Muscle of back (tissue), 3 donors: ENCODE measurements at regions not wholly inside any gene's neighbourhood (a gene's known extent, or its start where the extent isn't known, plus 50 kb on each side); places are given as distances from the start of the nearest gene placed in this dataset.
A peak's percentile ranks its signal among the peaks of the same experiment; 100 is the strongest.

Experiments
- DNase-seq, 3 donors: peaks; one replicate each; pipeline versions ENCODE4 v3.0.0 to v3.0.0-alpha.2; 2013

DNA sequence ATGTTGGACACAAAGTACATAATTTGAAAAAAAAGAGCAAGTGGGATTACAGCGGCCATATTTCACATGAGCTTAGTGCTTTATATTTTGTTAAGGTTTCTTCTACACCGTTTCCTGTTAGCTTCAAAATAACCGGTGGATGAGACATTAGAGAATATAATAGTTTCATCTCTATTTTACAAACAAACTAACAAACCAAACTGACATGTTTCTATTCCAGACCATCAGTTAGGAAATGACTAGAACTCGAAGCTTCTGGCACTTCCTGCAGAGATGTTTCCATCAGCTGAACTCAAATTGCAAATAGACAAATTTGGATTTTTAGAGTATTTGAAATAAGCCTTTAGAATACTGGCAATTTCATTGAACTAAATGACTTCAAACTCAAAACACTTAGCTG lies 86.5 kb downstream of the MTRR start:
- no peak for DNase-seq

- no peak for DNase-seq
Observed at GRCh38 chr5:7957329-7957728, 88.4 kb downstream of the MTRR start.

GRCh38 chr5:7960142-7960541 lies 91.2 kb downstream of the MTRR start:
- DNase-seq = no peak

- DNase-seq = no peak
Observed at GRCh38 chr5:7961540-7961939, 92.6 kb downstream of the MTRR start.

DNA sequence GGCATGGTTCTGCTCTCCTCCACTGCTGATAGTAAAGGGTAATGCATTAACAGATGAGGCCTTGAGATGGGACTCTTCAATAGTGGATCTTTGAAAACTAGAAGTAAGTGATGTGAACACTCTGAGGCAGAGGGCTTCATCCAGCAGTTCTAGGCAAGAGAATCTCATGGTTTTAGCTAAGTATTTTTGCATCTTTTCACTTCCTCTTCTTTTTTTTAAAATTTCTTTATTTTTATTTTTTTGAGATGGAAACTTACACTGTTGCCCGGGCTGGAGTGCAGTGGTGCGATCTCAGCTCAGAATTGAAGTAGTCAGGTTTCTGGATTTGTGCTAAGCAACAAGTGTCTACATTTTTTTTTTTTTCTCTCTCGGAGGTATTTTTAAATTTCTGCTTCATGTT lies 101.9 kb downstream of the MTRR start:
- DNase-seq = no peak

- no peak for DNase-seq
Observed at GRCh38 chr5:7976411-7977190, 107.7 kb downstream of the MTRR start.

GRCh38 chr5:7978114-7978513 lies 109.2 kb downstream of the MTRR start:
- DNase-seq = no peak

DNA sequence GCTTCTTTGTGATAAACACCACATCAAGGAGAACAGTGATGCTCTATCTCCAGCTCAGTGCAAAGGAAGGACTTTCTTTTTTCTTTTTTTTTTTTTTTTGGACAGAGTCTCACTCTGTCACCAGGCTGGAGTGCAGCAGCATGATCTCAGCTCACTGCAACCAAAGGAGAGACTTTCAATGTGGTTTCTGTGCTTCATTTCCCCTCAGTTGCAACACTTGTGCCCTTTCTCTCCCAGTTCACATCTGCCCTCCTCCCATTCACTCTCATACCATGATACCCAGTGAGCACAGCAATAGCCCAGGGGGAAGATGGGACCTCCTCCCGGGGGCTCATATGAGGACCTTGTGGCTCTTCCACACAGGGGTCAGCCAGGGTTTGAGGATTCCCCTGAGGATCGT lies 110.0 kb downstream of the MTRR start:
- no peak for DNase-seq

GRCh38 chr5:7980881-7981280 lies 111.9 kb downstream of the MTRR start:
- no peak for DNase-seq

DNA sequence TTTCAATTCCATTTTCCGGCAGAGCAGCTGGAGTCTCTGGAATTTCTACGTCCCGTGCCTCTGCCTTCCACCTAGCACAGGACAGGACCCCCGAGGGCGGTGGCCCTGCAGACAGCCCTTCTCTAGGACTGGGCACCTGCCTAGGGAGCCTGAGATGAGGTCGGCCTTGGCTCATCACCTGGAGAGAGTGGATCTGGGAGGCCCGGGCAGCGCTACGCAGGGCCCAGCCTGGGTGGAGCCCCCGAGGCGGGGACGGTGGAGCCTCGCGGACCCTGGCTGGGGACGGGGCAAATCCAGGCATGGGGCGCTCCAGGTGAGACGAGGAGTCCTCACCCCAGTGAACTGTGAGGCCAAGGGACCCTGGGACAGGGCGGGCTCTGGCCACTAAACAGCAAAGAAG lies 114.5 kb downstream of the MTRR start:
- DNase-seq = no peak

DNA sequence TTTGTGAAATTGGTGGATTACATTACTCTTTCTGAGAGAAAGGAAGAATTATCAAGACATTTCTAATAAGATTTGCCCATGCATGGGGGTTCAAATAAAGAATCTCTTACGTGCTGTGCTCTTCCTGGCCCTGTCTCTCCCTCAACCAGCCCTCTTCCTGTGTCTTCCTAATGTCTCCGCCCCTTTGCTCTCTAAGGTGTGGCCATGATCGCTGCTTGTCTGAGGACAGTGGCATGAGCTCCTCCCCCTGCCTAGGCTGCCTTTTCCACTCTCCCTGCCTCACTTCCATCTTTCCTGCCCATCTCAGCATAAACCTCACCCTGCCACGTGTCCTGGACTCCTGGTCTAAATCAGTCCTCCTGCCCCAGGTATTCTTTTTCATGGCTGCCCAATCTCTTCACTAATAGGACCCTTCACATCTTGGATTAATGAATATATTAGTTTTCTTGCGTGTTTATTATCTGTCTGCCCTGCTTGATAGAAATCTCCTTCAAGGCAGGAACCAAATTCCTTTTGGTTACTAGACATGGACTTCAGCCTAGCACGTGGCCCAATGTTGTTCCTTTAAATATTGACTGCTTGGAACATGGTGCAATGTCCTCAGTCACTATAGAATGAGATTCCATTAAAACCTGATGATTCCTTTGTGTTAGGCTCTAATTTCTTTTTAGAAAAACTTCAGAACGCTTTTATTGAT lies 122.3 kb downstream of the MTRR start:
- no peak for DNase-seq

- DNase-seq = no peak
Observed at GRCh38 chr5:7995688-7996294, 126.8 kb downstream of the MTRR start.

GRCh38 chr5:8005416-8005815 lies 136.5 kb downstream of the MTRR start:
- no peak for DNase-seq

DNA sequence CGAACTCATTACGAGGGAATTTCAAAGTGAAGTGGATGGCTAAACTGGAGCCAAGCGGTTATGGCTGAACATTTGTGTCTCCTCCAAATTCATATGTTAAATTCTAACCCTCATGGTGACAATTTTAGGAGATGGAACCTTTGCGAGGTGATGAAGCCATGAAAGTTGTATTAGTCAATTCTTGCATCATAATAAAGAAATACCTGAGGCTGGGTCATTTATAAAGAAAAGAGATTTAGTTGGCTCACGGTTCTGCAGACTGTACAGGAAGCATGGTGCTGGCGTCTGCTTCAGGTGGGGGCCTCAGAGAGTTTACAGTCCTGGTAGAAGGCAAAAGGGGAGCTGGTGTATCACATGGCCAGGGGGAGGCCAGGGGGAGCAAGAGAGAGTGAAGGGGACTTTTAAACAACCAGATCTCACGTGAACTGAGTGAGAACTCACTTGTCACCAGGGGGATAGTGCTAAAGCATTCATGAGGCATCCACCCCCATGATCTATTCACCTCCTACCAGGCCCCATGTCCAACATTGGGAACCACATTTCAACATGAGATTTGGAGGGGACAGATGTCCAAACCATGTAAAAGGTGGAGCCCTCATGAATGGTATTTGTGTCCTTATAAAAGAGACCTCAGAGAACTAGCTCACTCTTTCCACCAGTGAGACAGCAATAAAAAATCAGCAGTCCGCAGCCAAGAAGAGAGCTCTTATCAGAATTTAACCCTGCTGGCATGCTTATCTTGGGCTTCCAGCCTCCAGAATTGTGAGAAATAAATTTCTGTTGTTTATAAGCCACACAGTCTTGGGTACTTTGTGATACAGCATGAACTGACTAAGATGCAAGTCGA lies 143.4 kb downstream of the MTRR start:
- DNase-seq = no peak

GRCh38 chr5:8013948-8014710 lies 145.2 kb downstream of the MTRR start:
- DNase-seq = peak in 2 of 3 donors; percentile 3 to 8

GRCh38 chr5:8019719-8020218 lies 150.8 kb downstream of the MTRR start:
- DNase-seq = no peak

DNA sequence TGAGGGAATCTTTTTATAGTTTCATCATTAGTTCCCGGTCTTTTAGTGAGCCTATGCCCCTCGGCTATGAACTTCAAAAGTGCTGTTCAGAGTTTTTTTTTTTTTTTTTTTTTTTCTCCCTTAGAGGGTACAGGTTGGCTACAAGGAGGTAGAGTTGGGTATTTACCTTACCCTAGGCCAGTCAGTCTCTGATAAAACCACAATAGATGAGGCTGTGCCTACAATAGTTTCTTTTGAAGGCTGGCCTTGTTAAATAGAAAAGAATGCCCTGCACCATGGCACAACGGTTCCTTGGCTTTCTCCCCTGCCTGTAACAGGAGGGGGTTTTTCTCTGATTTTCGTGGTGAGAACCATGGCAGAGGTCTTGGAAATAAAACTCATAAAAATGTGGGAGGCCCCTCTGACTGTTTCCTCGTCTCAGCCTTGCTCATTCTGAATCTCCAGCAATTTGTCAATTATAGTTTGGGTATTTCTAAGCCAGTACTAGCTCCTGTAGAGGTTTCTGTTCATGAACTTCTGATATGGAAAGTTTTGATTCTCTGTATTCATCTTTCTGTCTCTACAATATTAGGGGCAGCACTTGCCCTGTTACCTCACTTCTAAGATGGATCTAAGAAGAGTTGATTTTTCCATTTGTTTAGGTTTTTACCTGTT lies 152.0 kb downstream of the MTRR start:
- DNase-seq = no peak

DNA sequence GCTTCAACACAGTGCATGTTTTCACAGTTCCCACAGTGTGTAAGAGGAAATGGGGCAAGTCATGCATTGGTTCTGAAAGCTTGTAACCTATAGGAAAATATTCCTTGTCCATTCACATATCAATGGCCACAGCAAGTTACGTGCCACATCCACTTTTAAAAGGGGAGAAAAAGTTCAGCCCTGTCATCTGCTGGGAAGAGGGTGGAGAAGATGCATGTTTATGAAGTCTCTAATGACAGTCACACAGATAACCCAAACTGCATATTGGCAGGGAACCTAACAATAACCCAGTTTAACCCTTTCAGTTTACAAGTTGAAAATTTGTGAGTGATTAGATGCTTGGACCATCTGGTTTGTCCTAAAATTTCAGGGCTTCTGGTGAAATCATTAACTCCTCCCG lies 159.3 kb downstream of the MTRR start:
- no peak for DNase-seq

DNA sequence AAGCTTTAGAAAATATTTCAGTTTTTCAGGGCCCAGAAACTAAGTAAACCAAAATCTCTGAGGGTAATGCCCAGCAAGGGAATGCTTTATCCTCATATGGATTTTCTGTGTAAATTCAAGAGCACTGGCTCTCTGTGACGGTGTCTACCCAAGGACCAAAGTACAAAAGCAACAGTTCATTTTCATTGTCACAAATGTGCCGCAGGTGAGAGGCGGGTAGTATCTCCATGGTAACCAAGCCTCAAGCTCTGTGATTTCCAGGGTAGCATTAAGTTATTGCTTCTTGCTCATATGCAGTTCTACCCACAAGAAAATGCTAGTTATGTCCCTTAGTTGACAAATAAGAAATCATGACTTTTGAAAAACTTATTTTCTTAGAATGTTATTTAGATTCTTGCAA lies 164.3 kb downstream of the MTRR start:
- no peak for DNase-seq

GRCh38 chr5:8034852-8035251 lies 165.9 kb downstream of the MTRR start:
- no peak for DNase-seq

DNA sequence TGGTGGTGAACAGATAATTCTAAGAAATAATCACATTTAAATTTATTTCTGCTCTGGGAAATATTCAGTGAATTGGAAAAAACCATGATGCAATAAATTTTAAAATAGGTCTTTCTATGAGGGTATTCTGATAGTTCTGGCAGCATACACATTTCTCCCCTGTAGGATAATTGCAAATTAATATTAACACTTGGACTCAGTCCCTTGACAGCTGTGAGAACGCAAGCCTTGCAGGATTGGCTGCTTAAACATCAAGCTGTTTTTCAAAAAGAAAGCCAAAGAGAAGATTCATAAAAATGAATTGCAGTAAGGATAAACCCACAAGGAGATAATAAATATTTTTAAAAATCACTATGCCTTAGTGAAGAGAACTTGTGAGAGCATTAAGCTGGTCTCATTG lies 180.0 kb downstream of the MTRR start:
- DNase-seq = peak; percentile 7 to 58 (median 34)
